K562 (cell line): ENCODE measurements at regions not wholly inside any gene's neighbourhood (a gene's known extent, or its start where the extent isn't known, plus 50 kb on each side); places are given as distances from the start of the nearest gene placed in this dataset.

Source experiments
- ZBTB7A ChIP-seq: IDR thresholded peaks from 2 replicates; pipeline ENCODE4 v1.6.1; 2011; ENCODE audit warnings: low read depth, mild to moderate bottlenecking, low read length, moderate library complexity, borderline replicate concordance; ENCODE audit not compliant: control insufficient read depth
- ZNF24 ChIP-seq: fragments of 450-650 bp; IDR thresholded peaks from 2 replicates; pipeline ENCODE4 v1.6.1; 2016
- TF ChIP-seq, protein P1 (sequence below): fragments of 250-450 bp; sonication (Bioruptor Pico); IDR thresholded peaks from 2 replicates; pipeline ENCODE4 v1.6.1; 2021; ENCODE audit warnings: mild to moderate bottlenecking
- TF ChIP-seq, protein P2 (sequence below), 3 experiments: IDR thresholded peaks in 2 of 3; conservative IDR thresholded peaks in 1 of 3; 2 replicates each; pipeline ENCODE4 v1.5.1; 2011 to 2012; ENCODE audit warnings: low read length in 3 of 3, mild to moderate bottlenecking in 3 of 3, control low read depth in 2 of 3, improper control_type of control experiment in 1 of 3, inconsistent platforms in 1 of 3, low read depth in 1 of 3, mixed read lengths in 1 of 3, moderate library complexity in 1 of 3; ENCODE audit not compliant: insufficient read depth in 2 of 3

DNA sequence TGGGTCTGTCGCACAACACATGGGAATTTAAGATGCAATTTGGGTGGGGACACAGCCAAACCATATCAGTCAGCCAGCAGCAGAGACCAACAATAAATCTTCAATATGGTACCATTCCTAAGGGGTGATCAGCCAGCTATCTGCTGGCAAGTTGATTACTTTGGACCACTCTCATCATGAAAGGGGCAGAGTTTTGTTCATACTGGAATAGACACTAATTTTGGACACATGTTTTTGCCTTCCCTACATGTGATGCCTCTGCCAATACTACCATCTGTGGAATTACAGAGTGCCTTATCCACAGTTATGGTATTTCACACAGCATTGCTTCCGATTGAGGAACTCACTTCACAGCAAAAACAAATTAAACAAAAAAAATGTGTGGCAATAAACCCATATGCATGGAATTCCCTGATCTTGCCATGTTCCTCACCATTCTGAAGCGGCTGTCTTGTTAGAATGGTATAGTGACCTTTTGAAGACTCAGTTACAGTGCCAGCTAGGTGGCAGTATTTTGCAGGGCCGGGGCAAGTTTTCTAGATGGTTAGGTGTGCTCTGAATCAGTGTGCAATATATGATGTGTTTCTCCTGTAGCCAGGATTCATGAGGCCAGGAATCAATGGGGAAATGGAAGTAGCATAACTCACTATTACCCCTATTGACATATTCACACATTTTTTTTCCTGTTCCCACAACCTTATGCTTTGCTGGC, 179.0 kb upstream of the IGF1 start:
- TF ChIP-seq ZBTB7A (no peak), ZNF24 (no peak)
- TF ChIP-seq, protein P1, sequence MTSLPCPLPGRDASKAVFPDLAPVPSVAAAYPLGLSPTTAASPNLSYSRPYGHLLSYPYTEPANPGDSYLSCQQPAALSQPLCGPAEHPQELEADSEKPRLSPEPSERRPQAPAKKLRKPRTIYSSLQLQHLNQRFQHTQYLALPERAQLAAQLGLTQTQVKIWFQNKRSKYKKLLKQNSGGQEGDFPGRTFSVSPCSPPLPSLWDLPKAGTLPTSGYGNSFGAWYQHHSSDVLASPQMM: no peak
- TF ChIP-seq, protein P2, sequence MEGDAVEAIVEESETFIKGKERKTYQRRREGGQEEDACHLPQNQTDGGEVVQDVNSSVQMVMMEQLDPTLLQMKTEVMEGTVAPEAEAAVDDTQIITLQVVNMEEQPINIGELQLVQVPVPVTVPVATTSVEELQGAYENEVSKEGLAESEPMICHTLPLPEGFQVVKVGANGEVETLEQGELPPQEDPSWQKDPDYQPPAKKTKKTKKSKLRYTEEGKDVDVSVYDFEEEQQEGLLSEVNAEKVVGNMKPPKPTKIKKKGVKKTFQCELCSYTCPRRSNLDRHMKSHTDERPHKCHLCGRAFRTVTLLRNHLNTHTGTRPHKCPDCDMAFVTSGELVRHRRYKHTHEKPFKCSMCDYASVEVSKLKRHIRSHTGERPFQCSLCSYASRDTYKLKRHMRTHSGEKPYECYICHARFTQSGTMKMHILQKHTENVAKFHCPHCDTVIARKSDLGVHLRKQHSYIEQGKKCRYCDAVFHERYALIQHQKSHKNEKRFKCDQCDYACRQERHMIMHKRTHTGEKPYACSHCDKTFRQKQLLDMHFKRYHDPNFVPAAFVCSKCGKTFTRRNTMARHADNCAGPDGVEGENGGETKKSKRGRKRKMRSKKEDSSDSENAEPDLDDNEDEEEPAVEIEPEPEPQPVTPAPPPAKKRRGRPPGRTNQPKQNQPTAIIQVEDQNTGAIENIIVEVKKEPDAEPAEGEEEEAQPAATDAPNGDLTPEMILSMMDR (IDR thresholded peaks at IDR 0.05 in 2 of 3, conservative IDR thresholded peaks at IDR 0.05 in 1 of 3; ENCODE audit: insufficient read depth in 2 of 3, low read depth in 1 of 3, low read length in 3 of 3): peak in 1 of 3 experiments; percentile 16; a peak in 1 of 6 replicates
